Testis (tissue), 2 donors: ENCODE measurements at regions not wholly inside any gene's neighbourhood (a gene's known extent, or its start where the extent isn't known, plus 50 kb on each side); places are given as distances from the start of the nearest gene placed in this dataset.

Experiments used
- POLR2A ChIP-seq: fragments of 450-650 bp; IDR thresholded peaks from one replicate; pipeline ENCODE4 v1.6.1; 2017; ENCODE audit warnings: antibody characterized with exemption, mild to moderate bottlenecking, moderate library complexity
- TF ChIP-seq, protein P1 (sequence below), 3 experiments: fragments of 450-650 bp in 2 of 3; fragments of 200-600 bp in 1 of 3; sonication (generic) in 1 of 3; IDR thresholded peaks; one replicate each; pipeline ENCODE4 v1.5.1; 2016 to 2019; ENCODE audit warnings: antibody characterized with exemption in 3 of 3, mild to moderate bottlenecking in 2 of 3, moderate library complexity in 1 of 3

DNA sequence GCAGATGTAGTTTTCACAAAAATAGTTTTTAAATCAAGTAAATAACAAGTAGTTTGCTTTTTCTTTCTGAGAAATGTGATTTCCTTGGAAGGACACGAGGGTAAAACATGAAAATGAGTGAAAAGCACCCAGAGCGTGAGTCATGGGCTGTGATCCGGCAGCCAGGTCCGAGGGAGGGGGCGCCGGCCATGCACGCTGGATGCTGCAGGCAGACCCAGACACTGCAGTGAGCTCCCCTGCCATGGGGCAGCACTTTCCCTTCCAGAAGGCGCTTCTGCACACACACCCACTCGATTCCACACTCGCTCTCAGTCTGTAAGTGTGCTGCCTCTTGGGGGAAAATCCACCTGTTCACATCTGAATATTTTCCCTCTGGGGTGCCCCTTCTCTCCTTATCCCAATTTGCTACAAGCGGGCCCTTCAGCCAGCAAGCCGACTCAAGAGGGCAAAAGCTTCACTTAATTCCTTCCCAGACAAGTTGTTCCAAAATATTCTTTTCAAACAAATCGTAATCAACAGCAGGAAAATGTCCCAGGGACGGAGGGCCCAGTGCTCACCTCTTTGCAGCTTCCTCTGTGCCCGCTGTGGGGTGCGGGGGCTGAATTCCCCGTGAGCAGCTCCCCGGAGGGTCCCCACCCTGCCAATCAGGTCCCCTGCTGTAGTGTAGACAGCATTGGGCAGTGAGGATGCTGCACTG is 87.0 kb upstream of the ID2 start:
- TF ChIP-seq, protein P1, sequence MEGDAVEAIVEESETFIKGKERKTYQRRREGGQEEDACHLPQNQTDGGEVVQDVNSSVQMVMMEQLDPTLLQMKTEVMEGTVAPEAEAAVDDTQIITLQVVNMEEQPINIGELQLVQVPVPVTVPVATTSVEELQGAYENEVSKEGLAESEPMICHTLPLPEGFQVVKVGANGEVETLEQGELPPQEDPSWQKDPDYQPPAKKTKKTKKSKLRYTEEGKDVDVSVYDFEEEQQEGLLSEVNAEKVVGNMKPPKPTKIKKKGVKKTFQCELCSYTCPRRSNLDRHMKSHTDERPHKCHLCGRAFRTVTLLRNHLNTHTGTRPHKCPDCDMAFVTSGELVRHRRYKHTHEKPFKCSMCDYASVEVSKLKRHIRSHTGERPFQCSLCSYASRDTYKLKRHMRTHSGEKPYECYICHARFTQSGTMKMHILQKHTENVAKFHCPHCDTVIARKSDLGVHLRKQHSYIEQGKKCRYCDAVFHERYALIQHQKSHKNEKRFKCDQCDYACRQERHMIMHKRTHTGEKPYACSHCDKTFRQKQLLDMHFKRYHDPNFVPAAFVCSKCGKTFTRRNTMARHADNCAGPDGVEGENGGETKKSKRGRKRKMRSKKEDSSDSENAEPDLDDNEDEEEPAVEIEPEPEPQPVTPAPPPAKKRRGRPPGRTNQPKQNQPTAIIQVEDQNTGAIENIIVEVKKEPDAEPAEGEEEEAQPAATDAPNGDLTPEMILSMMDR (IDR thresholded peaks at IDR 0.05) = no peak
- TF ChIP-seq POLR2A = no peak
